ENCODE measurements at regions not wholly inside any gene's neighbourhood (a gene's known extent, or its start where the extent isn't known, plus 50 kb on each side); places are given as distances from the start of the nearest gene placed in this dataset.

- TF ChIP-seq CTCF (IDR thresholded peaks at IDR 0.05; ENCODE audit: insufficient read depth, low read depth, low read length) (no peak), EZH2 (IDR thresholded peaks at IDR 0.05; ENCODE audit: insufficient read depth, low read length) (no peak)
Observed at GRCh38 chr13:109671919-109672318, 114.5 kb downstream of the IRS2 start.
